ENCODE measurements at regions not wholly inside any gene's neighbourhood (a gene's known extent, or its start where the extent isn't known, plus 50 kb on each side); places are given as distances from the start of the nearest gene placed in this dataset.

- TF ChIP-seq CTCF (IDR thresholded peaks at IDR 0.05) (no peak), POLR2A (IDR thresholded peaks at IDR 0.05) (no peak)
Measured at GRCh38 chr4:98816816-98817215, 112.1 kb downstream of the EIF4E start.

All from testis (tissue), 2 donors.